Epithelial cell of esophagus (primary cell): ENCODE measurements at regions not wholly inside any gene's neighbourhood (a gene's known extent, or its start where the extent isn't known, plus 50 kb on each side); places are given as distances from the start of the nearest gene placed in this dataset.
A peak's percentile ranks its signal among the peaks of the same experiment; 100 is the strongest.

Experiments
- DNase-seq: peaks from one replicate; pipeline ENCODE4 v3.0.0; 2010; ENCODE audit warnings: low read depth
- H3K4me3 ChIP-seq: 2 replicates; pipeline ENCODE4 v1.5.1; 2011; ENCODE audit warnings: mild to moderate bottlenecking, low read length, control low read depth
- CTCF ChIP-seq: IDR thresholded peaks from 2 replicates; pipeline ENCODE4 v1.5.1; 2011; ENCODE audit warnings: low read depth, mild to moderate bottlenecking, low read length, control low read depth, inconsistent platforms; ENCODE audit not compliant: insufficient read depth; ENCODE audit errors: missing control alignments

DNA sequence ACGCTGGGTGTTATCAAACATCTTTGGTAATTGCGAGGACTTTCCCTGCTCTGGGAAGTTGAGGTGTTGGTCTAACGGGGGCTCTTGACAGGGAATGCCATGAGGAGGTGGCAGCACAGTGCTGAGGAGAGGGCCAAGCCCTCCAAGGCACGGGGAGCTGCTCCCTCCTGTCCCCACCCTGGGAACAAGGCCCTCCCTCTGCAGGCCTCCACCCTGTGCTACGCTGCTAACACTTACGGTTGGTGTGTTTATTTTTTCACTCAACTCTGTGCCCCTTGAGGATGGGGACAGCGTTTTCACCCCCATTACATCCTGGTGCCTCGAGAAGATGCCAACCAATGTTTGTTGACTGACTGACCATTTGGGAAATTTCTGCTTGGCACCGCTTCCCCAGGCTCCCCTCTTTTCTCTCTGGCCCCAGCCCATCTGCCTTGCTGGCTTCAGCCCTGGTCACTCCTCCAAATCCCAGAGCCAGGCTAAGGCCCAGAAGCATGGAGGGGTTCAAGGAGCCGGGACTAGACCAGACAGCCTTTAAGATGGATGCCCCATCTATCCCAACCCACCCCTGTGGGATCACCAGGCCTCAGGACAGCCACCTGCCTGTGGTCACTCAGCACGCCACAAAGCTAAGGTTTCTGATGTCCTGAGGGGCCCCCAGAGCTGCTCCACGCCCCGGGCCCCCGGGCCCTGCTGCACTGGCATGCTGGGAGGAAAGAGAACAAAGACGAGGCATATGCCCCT is 125.7 kb downstream of the BARX1 start:
- no peak overlapping the region for H3K4me3 ChIP-seq
- TF ChIP-seq CTCF = no peak
- no peak for DNase-seq

DNA sequence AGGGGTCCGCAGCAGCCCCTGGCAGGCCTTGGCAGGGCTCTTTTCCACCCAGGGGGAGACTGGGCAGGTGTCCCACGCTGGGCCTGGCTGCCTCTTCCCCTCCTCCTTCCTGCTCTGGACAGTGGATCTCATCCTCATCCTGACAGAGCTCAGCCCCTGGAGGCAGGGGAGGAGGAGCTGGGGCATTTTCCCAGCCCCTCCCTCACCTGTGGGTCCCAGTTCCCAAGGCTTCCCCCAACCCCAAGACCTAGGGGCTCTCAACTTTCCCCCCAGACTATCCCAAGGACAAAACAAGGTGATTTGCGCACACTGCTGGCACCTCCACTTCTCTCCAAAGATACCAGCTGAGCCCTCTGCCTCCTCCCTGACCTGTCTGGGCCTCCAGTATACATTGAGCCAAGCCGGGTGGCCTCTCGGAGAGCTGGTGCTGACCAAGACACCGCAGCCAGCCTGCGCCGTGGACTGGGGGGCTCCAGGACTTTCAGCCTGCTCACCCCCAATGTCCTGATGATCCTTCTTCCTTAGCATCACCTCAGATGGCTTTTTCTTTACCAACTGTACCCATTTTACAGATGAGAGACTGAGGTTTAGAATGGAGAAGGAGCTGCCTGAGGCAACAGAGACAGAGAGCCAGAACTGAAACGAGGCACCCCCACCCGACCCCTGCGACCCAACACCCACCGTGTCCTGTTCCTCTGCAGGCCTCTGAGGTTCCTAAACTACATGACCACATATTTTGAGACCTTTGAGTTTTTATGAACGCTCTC is 126.6 kb downstream of the BARX1 start:
- DNase-seq = no peak

GRCh38 chr9:93827545-93828330 is 127.4 kb downstream of the BARX1 start:
- TF ChIP-seq CTCF = peak; percentile 50
- no peak overlapping the region for H3K4me3 ChIP-seq
- DNase-seq = peak; percentile 32

More for the DNA sequence above, 126.6 kb downstream of the BARX1 start:
- no peak for TF ChIP-seq CTCF
- H3K4me3 ChIP-seq = no peak overlapping the region

DNA sequence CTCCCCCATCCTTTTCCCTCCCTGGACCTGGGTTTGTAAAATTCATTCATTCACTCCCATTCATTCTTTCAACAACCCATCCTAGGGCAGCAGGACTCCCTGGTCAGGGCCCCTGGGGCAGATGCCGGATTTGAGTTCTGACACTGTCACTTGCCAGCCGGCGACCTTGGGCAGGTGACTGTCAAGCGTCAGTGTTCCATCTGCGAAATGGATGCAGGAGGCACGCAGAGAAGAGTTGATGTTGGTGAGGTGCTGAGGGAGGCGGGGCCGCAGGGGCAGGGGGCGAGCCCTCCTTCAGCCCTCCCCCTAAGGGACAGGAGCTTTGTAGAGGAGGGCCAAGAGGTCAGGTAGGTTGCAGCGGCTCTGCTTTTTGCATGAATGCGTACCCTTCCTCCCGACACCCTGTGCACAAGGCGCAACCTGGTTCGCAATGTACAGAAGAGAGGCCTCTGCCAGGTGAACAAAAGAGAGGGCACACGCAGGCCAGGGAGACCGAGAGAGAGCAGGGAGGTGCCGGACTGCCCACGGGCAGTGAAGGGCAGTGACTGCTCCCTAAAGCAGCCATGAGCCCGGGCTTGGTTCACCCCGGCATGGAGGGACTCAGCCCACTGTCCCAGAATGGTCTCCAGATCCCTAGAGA is 128.1 kb downstream of the BARX1 start:
- no peak overlapping the region for H3K4me3 ChIP-seq
- TF ChIP-seq CTCF = no peak
- no peak for DNase-seq

GRCh38 chr9:93826209-93826608 is 128.9 kb downstream of the BARX1 start:
- DNase-seq = no peak
- TF ChIP-seq CTCF = peak; percentile 20
- no peak overlapping the region for H3K4me3 ChIP-seq

DNA sequence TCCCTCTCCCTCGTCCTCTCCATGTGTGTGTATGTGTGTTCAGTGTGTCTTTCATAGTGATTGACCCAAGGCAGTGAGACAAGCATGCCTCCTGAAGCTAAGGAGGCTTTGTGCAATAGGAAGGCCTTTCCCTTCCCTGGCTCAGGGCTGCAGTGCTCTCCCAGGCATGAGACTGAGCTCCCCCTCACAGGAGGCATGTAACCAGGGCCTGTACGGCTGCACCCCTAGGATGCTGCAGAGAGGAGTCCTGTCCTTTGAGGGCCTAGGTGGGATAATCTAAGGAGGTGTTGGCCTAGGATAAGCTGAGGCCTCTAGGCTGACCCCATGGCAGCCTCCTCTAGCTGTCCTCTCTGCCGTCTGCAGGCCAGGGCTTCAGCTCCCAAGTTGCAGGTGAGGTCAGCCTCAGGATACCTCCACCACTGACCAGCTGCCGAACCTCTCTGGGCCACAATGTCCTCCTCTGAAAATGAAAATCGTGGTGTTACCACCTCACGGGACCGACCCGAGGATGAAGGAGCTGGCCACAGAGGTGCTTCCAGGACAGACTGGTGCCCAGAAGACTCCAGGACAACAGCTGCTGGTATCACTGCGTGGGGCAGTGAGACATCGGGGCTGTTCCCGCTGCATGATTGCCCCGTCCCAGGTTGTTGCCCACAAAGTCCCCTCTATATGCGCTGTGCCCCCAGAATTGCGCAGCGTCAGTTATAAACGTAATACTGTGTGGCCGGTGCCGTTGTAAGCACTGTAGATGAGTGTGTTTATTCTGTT is 129.6 kb downstream of the BARX1 start:
- no peak overlapping the region for H3K4me3 ChIP-seq
- TF ChIP-seq CTCF = no peak
- DNase-seq = no peak
